B cell (primary cell): ENCODE measurements at regions not wholly inside any gene's neighbourhood (a gene's known extent, or its start where the extent isn't known, plus 50 kb on each side); places are given as distances from the start of the nearest gene placed in this dataset.

Source experiments
- ATAC-seq: fragments of 200-7000 bp; cut with Tn5 transposase; one replicate; pipeline ENCODE4 v1.10.0; 2021; ENCODE audit warnings: low read depth, mild to moderate bottlenecking, moderate number of reproducible peaks, moderate library complexity
- CTCF ChIA-PET: fragments of 350-600 bp; sonication (Branson Sonifier 250); formaldehyde crosslinking; loops from one replicate; lab custom pipeline; 2021; ENCODE audit warnings: antibody characterized with exemption, inconsistent platforms; lab: Charles Lee
- POLR2A ChIA-PET: fragments of 350-600 bp; sonication (Branson Sonifier 250); formaldehyde crosslinking; loops from one replicate; lab custom pipeline; 2021; ENCODE audit warnings: antibody characterized with exemption; lab: Charles Lee
- DNase-seq: peaks from one replicate; pipeline ENCODE4 v3.0.0; 2013
- H2AFZ ChIP-seq: 2 replicates; pipeline ENCODE4 v1.6.1; 2012; ENCODE audit warnings: mild to moderate bottlenecking, low read depth, low read length; ENCODE audit not compliant: insufficient read depth, poor library complexity, severe bottlenecking
- H3K27ac ChIP-seq, 2 donors: 1 replicate in 1 of 2; 2 replicates in 1 of 2; pipeline ENCODE4 v1.5.1; 2012 to 2013; ENCODE audit warnings: low read length in 2 of 2, mild to moderate bottlenecking in 2 of 2, moderate library complexity in 1 of 2
- H3K27me3 ChIP-seq, 4 experiments: fragments of 200-600 bp in 1 of 4; sonication (generic) in 1 of 4; replicated peaks in 1 of 4; 1 replicate in 2 of 4; 2 replicates in 2 of 4; pipeline versions ENCODE4 v1.6.1 to v1.7.0; 2013 to 2016; ENCODE audit warnings: low read length in 3 of 4, mild to moderate bottlenecking in 2 of 4, mixed read lengths in 1 of 4, moderate library complexity in 1 of 4; ENCODE audit not compliant: insufficient read depth in 4 of 4, control insufficient read depth in 3 of 4; ENCODE audit errors: control extremely low read depth in 1 of 4
- H3K36me3 ChIP-seq, 2 experiments: replicated peaks in 1 of 2; 1 replicate in 1 of 2; 2 replicates in 1 of 2; pipeline versions ENCODE4 v1.6.1 to v1.7.1; 2013; ENCODE audit warnings: low read length in 1 of 2; ENCODE audit not compliant: insufficient read depth in 2 of 2, control insufficient read depth in 1 of 2; ENCODE audit errors: control extremely low read depth in 1 of 2, extremely low read depth in 1 of 2
- H3K4me1 ChIP-seq, 2 donors: fragments of 200-600 bp in 1 of 2; sonication (generic) in 1 of 2; 1 replicate in 1 of 2; 2 replicates in 1 of 2; pipeline versions ENCODE4 v1.5.1 to v1.6.1; 2013 to 2017; ENCODE audit warnings: low read length in 2 of 2; ENCODE audit not compliant: control insufficient read depth in 2 of 2, insufficient read depth in 2 of 2
- H3K4me2 ChIP-seq: replicated peaks from 2 replicates; pipeline ENCODE3; 2012; ENCODE audit warnings: mild to moderate bottlenecking, low read depth, low read length; ENCODE audit not compliant: poor library complexity, severe bottlenecking
- H3K4me3 ChIP-seq, 5 experiments: fragments of 200-600 bp in 1 of 5; sonication (generic) in 1 of 5; 1 replicate in 3 of 5; 2 replicates in 2 of 5; pipeline versions ENCODE4 v1.5.1 to v1.7.0; 2011 to 2016; ENCODE audit warnings: low read length in 4 of 5, mild to moderate bottlenecking in 4 of 5, low read depth in 2 of 5, control low read depth in 1 of 5, moderate library complexity in 1 of 5; ENCODE audit not compliant: insufficient read depth in 1 of 5; ENCODE audit errors: control extremely low read depth in 1 of 5, extremely low read depth in 1 of 5
- H3K79me2 ChIP-seq: fragments of 200-600 bp; sonication (generic); one replicate; pipeline ENCODE4 v1.6.0; 2016; ENCODE audit warnings: low read length; ENCODE audit not compliant: control insufficient read depth, insufficient read depth
- H3K9ac ChIP-seq: fragments of 200-600 bp; sonication (generic); 2 replicates; pipeline ENCODE4 v1.6.1; 2017; ENCODE audit warnings: mild to moderate bottlenecking, low read length, moderate library complexity
- H3K9me3 ChIP-seq, 3 donors: one replicate each; pipeline versions ENCODE4 v1.6.1 to v1.7.1; 2013; ENCODE audit warnings: low read length in 2 of 3; ENCODE audit not compliant: control insufficient read depth in 2 of 3, insufficient read depth in 1 of 3; ENCODE audit errors: control extremely low read depth in 1 of 3
- H4K20me1 ChIP-seq: 2 replicates; pipeline ENCODE4 v1.6.0; 2012; ENCODE audit warnings: mild to moderate bottlenecking, low read length; ENCODE audit not compliant: insufficient read depth, control insufficient read depth, poor library complexity, severe bottlenecking
- H3K27ac Mint-ChIP-seq: one replicate; pipeline ENCODE4 v1.8.0; 2021; ENCODE audit warnings: mixed read lengths
- H3K27me3 Mint-ChIP-seq: one replicate; pipeline ENCODE4 v1.8.0; 2021; ENCODE audit warnings: mixed read lengths
- H3K4me1 Mint-ChIP-seq: one replicate; pipeline ENCODE4 v1.8.0; 2021; ENCODE audit warnings: mixed read lengths
- H3K4me3 Mint-ChIP-seq: one replicate; pipeline ENCODE4 v1.8.0; 2021; ENCODE audit warnings: mixed read lengths
- H3K9me3 Mint-ChIP-seq: one replicate; pipeline ENCODE4 v1.8.0; 2022; ENCODE audit warnings: mixed read lengths; ENCODE audit not compliant: insufficient read depth
- CTCF ChIP-seq: fragments of 200-600 bp; IDR thresholded peaks from one replicate; pipeline ENCODE4 v1.8.0; 2022; ENCODE audit warnings: antibody characterized with exemption, mild to moderate bottlenecking
- EZH2 ChIP-seq: IDR thresholded peaks from 2 replicates; pipeline ENCODE4 v1.6.1; 2012; ENCODE audit warnings: borderline replicate concordance, low read depth, mild to moderate bottlenecking, moderate library complexity, low read length; ENCODE audit not compliant: insufficient read depth, poor library complexity, severe bottlenecking
- WGBS: methylation state at CpG from one replicate; pipeline ENCODE4 v1.1.5; 2013; ENCODE audit warnings: missing lambda C conversion rate; ENCODE audit not compliant: insufficient coverage; 5-methylcytosine and 5-hydroxymethylcytosine counted together
- intact Hi-C: fragments of 100-400 bp; cut with micrococcal nuclease; formaldehyde crosslinking; loops from one replicate; pipeline ENCODE4 v1.10.0; 2022

- no peak overlapping the region for H3K27ac ChIP-seq
- no peaks in the 10 kb centered on the region for H3K79me2 ChIP-seq
- TF ChIP-seq EZH2 = no peak
- TF ChIP-seq CTCF = no peak
- no peaks in the 10 kb centered on the region for H3K36me3 ChIP-seq
- Mint-ChIP-seq H3K9me3 (peaks cover under 1% of the 10 kb centered on the region), H3K4me3 (no peak overlapping the region), H3K27me3 (no peaks in the 10 kb centered on the region), H3K27ac (no peak overlapping the region), H3K4me1 (no peaks in the 10 kb centered on the region)
- peaks cover 0 to 16% (median 0%) of the 10 kb centered on the region in 3 donors for H3K9me3 ChIP-seq
- H3K4me3 ChIP-seq = no peak overlapping the region
- H3K4me2 ChIP-seq = no peak overlapping the region
- H3K9ac ChIP-seq = no peak overlapping the region
- ChIA-PET CTCF (no interaction called here), POLR2A (no interaction called here)
- no peaks in the 10 kb centered on the region for H3K4me1 ChIP-seq
- DNase-seq (no peak), ATAC-seq (no peak)
- H3K27me3 ChIP-seq = peaks cover 0 to 3% (median 0%) of the 10 kb centered on the region in 4 experiments
- H4K20me1 ChIP-seq = no peaks in the 10 kb centered on the region
- no CpG with 5 or more reads among the region's 2 CpGs for WGBS
- intact Hi-C loops = no loop called here
- H2AFZ ChIP-seq = no peak overlapping the region
These were observed 806.4 kb downstream of the GALR1 start for GRCh38 chr18:78056011-78056410.

GRCh38 chr18:78069784-78070664 lies 820.4 kb downstream of the GALR1 start:
- no peak overlapping the region for H3K4me3 Mint-ChIP-seq
- DNase-seq = no peak
- Histone ChIP-seq H3K27me3 (no peaks in the 10 kb centered on the region), H3K27ac (no peak overlapping the region), H2AFZ (no peak overlapping the region), H3K9ac (no peak overlapping the region), H3K9me3 (peaks cover 0 to 20% (median 0%) of the 10 kb centered on the region in 3 donors), H3K4me3 (no peak overlapping the region), H4K20me1 (no peaks in the 10 kb centered on the region), H3K79me2 (no peaks in the 10 kb centered on the region), H3K4me1 (no peaks in the 10 kb centered on the region), H3K36me3 (no peaks in the 10 kb centered on the region), H3K4me2 (no peak overlapping the region)
- ChIA-PET CTCF (no interaction called here), POLR2A (no interaction called here)
- H3K27ac Mint-ChIP-seq = no peak overlapping the region
- no peaks in the 10 kb centered on the region for H3K4me1 Mint-ChIP-seq
- intact Hi-C loops = no loop called here
- no peaks in the 10 kb centered on the region for H3K27me3 Mint-ChIP-seq
- TF ChIP-seq CTCF (no peak), EZH2 (no peak)
- peaks cover 5% of the 10 kb centered on the region for H3K9me3 Mint-ChIP-seq
- WGBS = 83% methylated on average over 8 of the region's 13 CpGs
- no peak for ATAC-seq
